ENCODE measurements at regions not wholly inside any gene's neighbourhood (a gene's known extent, or its start where the extent isn't known, plus 50 kb on each side); places are given as distances from the start of the nearest gene placed in this dataset.

DNA sequence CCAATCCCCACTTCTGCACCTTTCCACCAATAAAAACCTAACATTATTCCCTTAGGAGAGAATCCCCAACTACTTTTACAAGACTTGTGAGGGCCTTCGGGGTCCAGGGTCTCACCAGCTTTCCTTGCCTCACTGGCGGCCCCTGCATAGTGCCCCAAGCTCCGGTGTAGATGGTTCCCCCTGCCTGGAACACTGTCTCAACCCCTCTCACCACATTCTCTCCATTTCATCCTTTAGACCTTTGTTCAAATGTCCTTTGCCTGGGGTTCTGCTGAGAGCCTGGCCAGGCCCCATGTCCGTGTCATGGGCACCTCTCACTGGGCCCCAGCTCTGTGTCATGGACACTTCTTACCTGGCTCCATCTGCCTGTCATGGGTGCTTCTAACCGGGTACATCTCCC, 64.5 kb upstream of the SORCS3 start:
- no peak for DNase-seq (ENCODE audit: low read depth, low spot score)

DNA sequence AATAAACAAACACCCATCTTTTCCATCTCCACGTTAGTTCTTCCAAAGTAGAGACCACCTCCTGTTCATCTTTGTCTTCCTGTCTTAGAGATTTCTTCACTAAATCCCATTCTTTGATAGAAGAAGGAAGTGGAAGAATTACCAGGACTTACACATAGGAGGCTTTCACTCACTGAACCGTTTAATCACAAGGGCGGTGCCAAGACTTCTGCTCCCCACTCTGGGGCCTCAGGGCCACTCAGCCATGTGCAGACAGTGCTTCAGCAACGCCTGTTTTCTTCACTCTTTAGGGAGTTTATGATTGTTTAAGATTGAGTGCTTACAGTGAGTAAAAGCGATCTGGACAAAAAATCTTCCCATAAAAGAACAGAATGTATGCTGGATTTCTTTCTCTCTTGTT, 63.9 kb upstream of the SORCS3 start:
- no peak for DNase-seq (ENCODE audit: low read depth, low spot score)

DNA sequence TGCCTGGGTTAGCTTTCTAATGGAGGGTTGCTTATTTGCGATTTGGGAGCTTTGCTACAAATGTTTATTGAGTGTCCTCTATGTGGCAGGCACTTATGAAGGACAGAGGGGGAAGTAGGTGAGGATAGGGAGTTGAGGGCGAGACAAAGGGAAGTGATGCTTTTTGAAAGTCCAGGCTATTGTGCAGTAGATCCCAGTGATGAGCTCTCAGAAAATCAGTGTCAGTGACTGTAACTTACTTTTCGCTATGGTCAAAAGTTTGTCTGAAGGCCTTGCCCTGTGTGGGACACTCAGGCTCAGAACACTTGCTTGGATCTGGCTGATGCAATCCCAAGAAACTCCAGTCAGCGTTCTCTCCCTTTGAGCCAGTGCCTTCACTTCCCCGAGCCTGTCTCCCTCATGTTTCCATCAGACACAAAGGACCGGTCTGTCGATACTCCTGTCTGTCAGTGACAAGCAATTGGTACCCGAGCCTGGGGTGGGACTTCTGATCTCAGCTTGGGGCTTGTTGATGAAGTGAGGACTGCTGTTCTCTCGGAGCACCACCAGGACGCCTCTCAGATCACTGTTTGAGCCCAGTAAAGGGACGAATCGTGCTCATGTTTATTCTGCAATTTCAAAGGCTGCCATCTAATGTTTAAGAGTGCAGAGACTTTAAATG, 63.1 kb upstream of the SORCS3 start:
- no peak for DNase-seq (ENCODE audit: low read depth, low spot score)

DNA sequence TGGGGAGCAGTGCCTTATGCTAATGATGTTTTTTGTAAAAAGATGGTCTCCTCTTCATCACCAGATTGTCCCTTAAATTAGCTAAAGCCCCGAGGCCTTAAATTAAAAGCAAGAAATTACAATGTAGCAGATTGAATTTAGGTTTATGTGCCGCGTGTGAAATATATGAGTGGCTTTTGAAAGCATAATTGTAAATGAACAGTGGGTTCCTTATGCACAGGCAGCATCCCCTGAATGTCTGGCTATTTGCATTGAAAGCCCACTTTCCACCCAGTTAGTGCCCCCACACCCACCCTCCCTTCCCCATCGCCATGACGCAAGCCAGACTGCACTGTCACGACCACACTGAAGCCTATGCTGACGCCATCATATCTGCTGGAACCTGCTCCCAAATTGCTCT, 62.4 kb upstream of the SORCS3 start:
- no peak for DNase-seq (ENCODE audit: low read depth, low spot score)

DNA sequence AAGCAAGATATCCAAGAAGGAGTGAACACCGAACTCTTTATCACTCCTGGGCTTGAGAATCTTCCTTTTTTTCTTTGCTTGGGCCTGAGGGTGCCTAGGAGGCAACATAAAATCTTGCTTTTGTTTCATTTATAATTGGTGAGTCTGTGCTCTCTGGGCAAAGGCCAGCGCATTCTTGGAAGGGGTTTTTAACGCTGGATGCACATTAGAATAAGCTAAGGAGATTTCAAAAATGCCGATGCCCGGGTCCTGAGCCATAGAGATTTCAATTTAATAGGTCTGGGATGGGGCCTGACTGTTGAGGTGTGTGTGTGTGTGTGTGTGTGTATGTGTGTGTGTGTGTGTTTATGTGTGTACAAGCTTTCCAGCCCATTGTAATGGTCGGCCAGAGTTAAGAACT, 62.0 kb upstream of the SORCS3 start:
- DNase-seq (ENCODE audit: low read depth, low spot score) = no peak

DNA sequence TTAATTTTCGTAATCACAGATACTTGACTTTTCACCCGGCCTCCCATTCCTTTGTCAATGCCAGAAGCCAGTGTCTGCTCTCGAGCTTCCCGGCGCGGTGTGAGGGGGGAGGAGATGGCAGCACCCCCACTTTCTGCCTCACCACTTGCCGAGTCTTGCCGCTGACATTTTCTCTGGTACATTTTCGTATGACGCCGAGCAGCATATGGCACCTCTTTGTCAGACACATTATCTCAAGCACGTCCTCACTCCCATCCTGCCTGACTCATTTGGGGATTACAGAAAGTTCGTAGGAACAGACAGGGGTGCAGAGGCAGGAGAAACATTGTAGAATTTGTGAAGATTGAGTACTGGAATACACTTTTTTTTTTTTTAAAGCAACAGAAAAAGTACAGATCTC, 60.8 kb upstream of the SORCS3 start:
- DNase-seq (ENCODE audit: low read depth, low spot score) = no peak

DNA sequence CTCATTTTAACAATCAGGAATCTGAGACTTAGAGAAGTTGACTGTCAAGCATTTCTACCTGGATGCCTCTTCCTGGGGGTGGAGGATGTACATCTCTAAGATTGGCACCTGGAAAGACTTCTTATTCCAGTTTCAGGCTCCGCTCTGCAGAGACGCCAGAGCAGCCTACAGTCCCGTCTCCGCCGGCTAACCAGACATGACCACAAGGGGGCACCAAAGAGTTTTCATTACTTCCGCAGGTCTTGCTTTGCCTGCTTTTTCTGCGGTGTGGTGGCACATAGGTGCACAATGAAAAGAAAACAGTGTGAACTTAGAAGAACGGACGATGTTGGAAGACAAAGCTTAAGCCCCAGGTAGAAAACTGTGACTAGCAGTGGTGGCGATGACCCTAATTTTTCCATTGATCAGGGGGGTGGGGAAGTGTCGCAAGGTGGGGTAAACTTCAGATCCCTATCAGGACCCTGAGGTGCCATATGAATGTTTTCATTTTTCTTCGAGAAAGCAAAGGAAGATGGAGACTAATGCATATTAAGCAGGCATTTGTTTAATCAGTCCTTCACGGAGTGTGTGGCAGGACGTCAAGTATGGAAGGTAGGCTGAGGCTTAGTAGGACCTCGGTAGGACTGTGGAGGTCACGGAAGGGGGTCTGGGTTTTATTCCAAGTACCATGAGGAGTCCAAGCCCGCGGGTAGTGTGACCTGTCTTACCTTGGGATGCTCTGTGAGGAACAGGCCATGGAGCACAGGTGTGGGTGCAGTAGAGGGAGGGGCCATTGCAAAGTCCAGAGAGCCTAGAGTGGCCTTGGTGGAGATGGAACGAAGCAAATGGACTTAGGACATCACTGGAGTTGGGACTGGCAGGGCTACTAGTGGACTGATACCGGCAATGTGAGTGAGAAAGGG, 60.1 kb upstream of the SORCS3 start:
- peak; percentile 1 for DNase-seq (ENCODE audit: low read depth, low spot score)

DNA sequence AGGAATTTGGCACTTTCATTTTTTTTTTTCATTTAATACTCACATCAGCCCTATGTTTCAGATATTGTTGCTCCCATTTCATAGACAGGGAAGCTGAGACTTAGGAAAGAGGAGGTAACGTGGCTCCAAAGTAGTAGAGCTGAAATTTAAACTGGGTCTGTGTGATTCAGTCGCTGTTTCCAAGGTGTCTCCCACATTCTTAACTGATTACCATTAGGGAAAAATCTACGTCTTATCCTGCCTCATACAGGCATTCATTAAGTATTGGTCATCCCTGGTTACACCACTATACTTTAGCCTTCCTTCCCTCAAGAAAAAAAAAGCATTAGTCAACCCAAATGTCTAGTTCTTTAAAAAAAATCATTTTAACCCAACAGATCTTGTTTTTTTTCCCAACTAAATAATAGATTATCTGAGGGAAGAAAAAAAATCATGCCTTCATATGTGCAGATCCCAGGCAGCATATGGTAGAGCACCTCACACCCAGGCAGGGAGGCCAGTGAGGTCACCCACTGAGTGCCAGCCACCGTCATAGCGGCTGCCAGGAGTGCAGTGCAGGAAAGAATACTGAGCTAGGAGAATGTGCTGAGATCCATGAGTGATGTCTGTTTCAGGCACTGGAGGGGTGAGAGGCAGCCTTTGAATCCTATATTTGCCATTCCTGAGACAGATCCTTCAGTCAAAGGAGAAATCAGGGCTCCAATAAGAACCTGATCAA, 59.0 kb upstream of the SORCS3 start:
- DNase-seq (ENCODE audit: low read depth, low spot score) = no peak

DNA sequence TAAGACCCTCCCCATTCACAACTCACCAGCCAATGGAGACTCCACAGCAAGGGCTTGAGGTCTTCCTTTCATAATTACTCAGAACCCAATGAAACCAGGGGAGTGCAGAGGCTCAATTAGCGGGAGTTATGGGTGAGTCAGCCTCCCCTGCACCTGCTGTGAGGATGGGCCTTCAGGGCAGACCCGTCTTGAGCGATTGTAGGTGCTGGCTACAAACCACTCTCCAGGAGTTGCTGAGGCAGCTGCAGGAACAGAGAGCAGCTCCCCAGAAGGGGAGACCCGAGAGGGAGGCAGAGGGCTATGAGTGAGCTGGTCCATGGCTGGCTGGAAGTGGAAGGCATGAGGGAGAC, 58.5 kb upstream of the SORCS3 start:
- DNase-seq (ENCODE audit: low read depth, low spot score) = no peak

DNA sequence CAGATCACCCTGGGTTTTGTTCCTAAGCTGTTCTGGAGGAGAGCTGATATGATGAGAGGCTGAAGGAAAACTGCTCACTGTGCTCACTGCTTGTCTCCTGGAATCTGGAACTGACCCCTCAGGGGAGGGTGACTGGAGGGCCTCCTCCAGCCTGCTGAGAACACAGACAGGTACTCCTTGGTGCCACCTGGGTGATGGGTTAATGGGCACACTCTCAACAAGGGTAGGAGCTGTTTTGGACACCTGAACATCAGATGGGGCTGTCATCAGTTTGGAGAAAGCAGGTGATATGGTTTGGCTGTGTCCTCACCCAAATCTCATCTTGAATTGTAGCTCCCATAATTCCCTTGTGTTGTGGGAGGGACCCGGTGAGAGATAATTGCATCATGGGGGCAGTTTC, 58.1 kb upstream of the SORCS3 start:
- no peak for DNase-seq (ENCODE audit: low read depth, low spot score)

DNA sequence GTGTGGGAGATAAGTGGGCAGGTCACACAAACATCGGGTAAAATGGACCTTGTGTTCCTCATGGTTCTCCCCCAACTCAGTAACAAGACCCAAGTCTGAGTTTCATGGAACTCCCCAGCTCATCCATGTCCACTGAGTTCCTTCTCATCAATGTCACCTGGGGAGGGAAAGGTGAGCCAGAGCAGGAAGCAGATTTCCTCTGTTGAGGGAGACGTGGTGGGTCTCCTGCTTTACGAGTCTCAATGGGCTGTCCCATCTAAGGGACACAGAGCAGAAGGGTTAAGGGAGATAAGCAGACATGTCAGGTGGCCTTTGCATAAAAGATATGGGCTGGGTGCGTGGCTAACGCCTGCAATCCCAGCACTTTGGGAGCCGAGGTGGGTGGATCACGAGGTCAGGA, 56.5 kb upstream of the SORCS3 start:
- no peak for DNase-seq (ENCODE audit: low read depth, low spot score)

DNA sequence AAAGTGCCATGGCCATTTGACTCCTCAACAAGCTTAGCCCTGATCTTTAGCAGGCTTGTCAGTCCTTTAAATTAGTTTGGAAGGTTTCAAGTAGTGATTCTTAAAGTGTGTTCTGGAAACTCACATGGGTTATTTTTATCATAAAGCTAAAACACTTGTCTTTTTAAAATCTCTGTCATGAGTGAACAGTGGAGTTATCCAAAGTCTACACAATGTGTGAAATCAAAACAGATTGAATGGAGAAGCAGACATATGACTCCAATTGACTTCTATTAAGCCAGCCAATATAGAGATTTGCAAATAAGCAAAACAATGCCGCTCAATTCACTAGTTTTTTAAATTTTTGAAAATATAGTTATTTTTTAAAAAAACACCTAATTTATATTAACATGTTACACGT, 53.3 kb upstream of the SORCS3 start:
- DNase-seq (ENCODE audit: low read depth, low spot score) = no peak

DNA sequence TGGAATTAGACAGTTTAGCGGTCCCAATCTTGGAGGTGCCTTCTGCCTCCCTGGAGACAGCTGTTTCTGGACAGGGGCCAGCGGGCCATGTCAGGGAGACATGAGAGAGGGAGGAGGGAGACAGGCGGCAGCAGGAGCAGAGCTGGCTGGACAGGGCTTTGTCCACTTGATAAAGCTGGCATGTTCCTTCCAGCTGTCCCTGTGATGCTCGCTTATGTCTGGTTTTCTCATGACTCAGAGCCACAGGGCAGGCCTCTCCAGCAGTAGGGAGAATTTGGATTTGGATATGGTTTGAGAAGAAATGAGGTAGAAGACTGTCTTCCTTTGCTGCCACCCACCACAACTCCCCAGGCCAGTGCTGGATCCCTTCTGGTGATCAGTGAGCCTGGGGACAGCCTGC, 51.7 kb upstream of the SORCS3 start:
- no peak for DNase-seq (ENCODE audit: low read depth, low spot score)

DNA sequence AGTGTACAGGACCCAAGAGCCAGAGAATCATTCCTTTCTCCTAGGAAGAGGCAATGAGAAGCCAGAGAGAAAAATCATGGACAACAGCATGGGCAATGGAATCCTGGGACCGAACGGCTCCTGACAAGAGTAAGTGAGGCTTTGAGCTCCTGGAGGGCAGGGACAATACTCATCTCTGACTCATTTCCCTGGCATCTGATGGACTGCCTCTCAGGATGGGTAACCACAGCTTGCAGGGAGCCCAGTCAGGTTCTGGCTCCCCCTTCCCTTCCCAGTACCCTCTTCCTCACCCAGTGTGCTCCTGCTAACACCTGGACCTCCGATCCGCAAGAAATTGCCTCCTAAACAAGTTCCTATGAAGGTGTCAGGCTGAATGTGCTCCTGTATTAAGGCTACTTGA, 51.2 kb upstream of the SORCS3 start:
- no peak for DNase-seq (ENCODE audit: low read depth, low spot score)
